GM23338 (cell line): ENCODE measurements at regions not wholly inside any gene's neighbourhood (a gene's known extent, or its start where the extent isn't known, plus 50 kb on each side); places are given as distances from the start of the nearest gene placed in this dataset.

ENCODE experiments used
- ATAC-seq: fragments of 200-7000 bp; cut with Tn5 transposase; 3 replicates; pipeline ENCODE4 v1.9.1; 2020
- DNase-seq: peaks from one replicate; pipeline ENCODE4 v3.0.0-alpha.2; 2015; ENCODE audit warnings: low spot score
- H2AFZ ChIP-seq: fragments of 200-600 bp; sonication (generic); 2 replicates; pipeline ENCODE4 v1.8.0; 2016; ENCODE audit warnings: antibody characterized with exemption, mild to moderate bottlenecking, moderate library complexity
- H3F3A ChIP-seq: fragments of 200-600 bp; sonication (generic); replicated peaks from 2 replicates; pipeline ENCODE4 v1.8.0; 2017; ENCODE audit warnings: antibody characterized with exemption, mixed run types, low read depth
- H3K27ac ChIP-seq: fragments of 200-600 bp; sonication (generic); 2 replicates; pipeline ENCODE4 v1.6.1; 2016; ENCODE audit warnings: low read depth
- H3K27me3 ChIP-seq: fragments of 200-600 bp; sonication (generic); 2 replicates; pipeline ENCODE4 v1.8.0; 2016; ENCODE audit warnings: mild to moderate bottlenecking, mixed run types, moderate library complexity; ENCODE audit not compliant: insufficient read depth
- H3K36me3 ChIP-seq: fragments of 200-600 bp; sonication (generic); 2 replicates; pipeline ENCODE4 v1.8.0; 2016; ENCODE audit warnings: mild to moderate bottlenecking; ENCODE audit not compliant: insufficient read depth
- H3K4me1 ChIP-seq: fragments of 200-600 bp; sonication (generic); 2 replicates; pipeline ENCODE4 v1.8.0; 2016; ENCODE audit warnings: mild to moderate bottlenecking, moderate library complexity; ENCODE audit not compliant: insufficient read depth
- H3K4me2 ChIP-seq: fragments of 200-600 bp; sonication (generic); 2 replicates; pipeline ENCODE4 v1.7.1; 2017; ENCODE audit warnings: mixed run types
- H3K4me3 ChIP-seq: fragments of 200-600 bp; sonication (generic); 2 replicates; pipeline ENCODE4 v1.6.1; 2016; ENCODE audit warnings: mixed run types
- H3K79me2 ChIP-seq: fragments of 200-600 bp; sonication (generic); replicated peaks from 2 replicates; pipeline ENCODE4 v1.8.0; 2017; ENCODE audit warnings: mild to moderate bottlenecking; ENCODE audit not compliant: insufficient read depth
- H3K9me2 ChIP-seq: fragments of 200-600 bp; sonication (generic); 2 replicates; pipeline ENCODE4 v1.8.0; 2017; ENCODE audit not compliant: insufficient read depth
- H4K20me1 ChIP-seq: fragments of 200-600 bp; sonication (generic); replicated peaks from 2 replicates; pipeline ENCODE4 v1.8.0; 2017; ENCODE audit warnings: mild to moderate bottlenecking; ENCODE audit not compliant: insufficient read depth
- H3K27ac Mint-ChIP-seq: 2 replicates; pipeline ENCODE4 v1.8.0; 2020; ENCODE audit warnings: inconsistent platforms, mild to moderate bottlenecking, moderate library complexity, mixed read lengths
- H3K27me3 Mint-ChIP-seq: 3 replicates; pipeline ENCODE4 v1.8.0; 2022; ENCODE audit warnings: low read depth, mild to moderate bottlenecking, moderate library complexity, mixed read lengths, inconsistent platforms; ENCODE audit not compliant: insufficient read depth, poor library complexity
- H3K36me3 Mint-ChIP-seq: 3 replicates; pipeline ENCODE4 v1.8.0; 2021; ENCODE audit warnings: low read depth, mild to moderate bottlenecking, inconsistent platforms, moderate library complexity, mixed read lengths
- H3K4me1 Mint-ChIP-seq: 3 replicates; pipeline ENCODE4 v1.8.0; 2020; ENCODE audit warnings: mild to moderate bottlenecking, inconsistent platforms, mixed read lengths
- H3K4me3 Mint-ChIP-seq: 3 replicates; pipeline ENCODE4 v1.8.0; 2021; ENCODE audit warnings: moderate library complexity, mild to moderate bottlenecking, inconsistent platforms, mixed read lengths
- H3K9me3 Mint-ChIP-seq: 3 replicates; pipeline ENCODE4 v1.8.0; 2020; ENCODE audit warnings: moderate library complexity, mild to moderate bottlenecking, inconsistent platforms, mixed read lengths
- CREB1 ChIP-seq: fragments of 250-450 bp; sonication (Bioruptor Pico); IDR thresholded peaks from 2 replicates; pipeline ENCODE4 v1.5.0; 2020; ENCODE audit warnings: low read depth, mild to moderate bottlenecking, moderate library complexity
- ETS1 ChIP-seq: IDR thresholded peaks from 2 replicates; pipeline ENCODE4 v1.6.1; 2016; ENCODE audit warnings: antibody characterized with exemption
- EZH2 ChIP-seq: fragments of 200-600 bp; sonication (generic); IDR thresholded peaks from one replicate; pipeline ENCODE4 v1.8.0; 2017; ENCODE audit warnings: antibody characterized with exemption, mild to moderate bottlenecking, low read depth; ENCODE audit not compliant: unreplicated experiment
- EZH2phosphoT487 ChIP-seq: fragments of 200-600 bp; sonication (generic); IDR thresholded peaks from one replicate; pipeline ENCODE4 v1.8.1; 2018; ENCODE audit warnings: antibody characterized with exemption; ENCODE audit not compliant: unreplicated experiment
- JUNB ChIP-seq: IDR thresholded peaks from one replicate; pipeline ENCODE4 v1.6.1; 2016; ENCODE audit warnings: antibody characterized with exemption; ENCODE audit not compliant: unreplicated experiment
- NANOG ChIP-seq: IDR thresholded peaks from 2 replicates; pipeline ENCODE4 v1.6.1; 2016; ENCODE audit warnings: antibody characterized with exemption, borderline replicate concordance
- POLR2AphosphoS5 ChIP-seq: IDR thresholded peaks from 2 replicates; pipeline ENCODE4 v1.6.1; 2016; ENCODE audit warnings: antibody characterized with exemption, low read depth
- REST ChIP-seq: IDR thresholded peaks from one replicate; pipeline ENCODE4 v1.6.1; 2018; ENCODE audit warnings: antibody characterized with exemption; ENCODE audit not compliant: unreplicated experiment
- STAT1 ChIP-seq: IDR thresholded peaks from one replicate; pipeline ENCODE4 v1.6.1; 2016; ENCODE audit warnings: antibody characterized with exemption; ENCODE audit not compliant: unreplicated experiment
- ZNF114 ChIP-seq: fragments of 250-450 bp; sonication (Bioruptor Pico); IDR thresholded peaks from 2 replicates; pipeline ENCODE4 v1.5.0; 2020; ENCODE audit warnings: mild to moderate bottlenecking, moderate library complexity
- ZNF331 ChIP-seq: fragments of 250-450 bp; sonication (Bioruptor Pico); IDR thresholded peaks from 2 replicates; pipeline ENCODE4 v1.5.0; 2020; ENCODE audit warnings: low read depth, mild to moderate bottlenecking, moderate library complexity
- TF ChIP-seq, protein P1 (sequence below), 2 experiments: fragments of 200-600 bp in 1 of 2; sonication (generic) in 1 of 2; conservative IDR thresholded peaks; 2 replicates each; pipeline versions ENCODE4 v1.5.1 to v1.6.1; 2016 to 2017; ENCODE audit warnings: antibody characterized with exemption in 2 of 2, low read depth in 2 of 2, mild to moderate bottlenecking in 2 of 2, moderate library complexity in 1 of 2
- TF ChIP-seq, protein P2 (sequence below): fragments of 250-450 bp; sonication (Bioruptor Pico); IDR thresholded peaks from 2 replicates; pipeline ENCODE4 v1.5.0; 2020; ENCODE audit warnings: mild to moderate bottlenecking, moderate library complexity

GRCh38 chr6:53412021-53412715 lies 63.4 kb upstream of the ELOVL5 start:
- no peaks in the 10 kb centered on the region for H3K9me3 Mint-ChIP-seq
- Histone ChIP-seq H3K79me2 (no peaks in the 10 kb centered on the region), H4K20me1 (no peaks in the 10 kb centered on the region), H3F3A (no peaks in the 10 kb centered on the region), H3K27me3 (no peaks in the 10 kb centered on the region), H3K27ac (no peak overlapping the region), H3K4me3 (no peak overlapping the region), H2AFZ (no peak overlapping the region), H3K9me2 (peaks cover 4% of the 10 kb centered on the region; the same call in 1 of the 2 replicates), H3K4me1 (no peaks in the 10 kb centered on the region), H3K36me3 (no peaks in the 10 kb centered on the region), H3K4me2 (no peak overlapping the region)
- DNase-seq (no peak), ATAC-seq (no peak)
- H3K27ac Mint-ChIP-seq: no peak overlapping the region
- no peak overlapping the region for H3K4me3 Mint-ChIP-seq
- TF ChIP-seq STAT1 (no peak), ZNF331 (CRISPR knock-in tag) (no peak), REST (no peak), ETS1 (no peak), EZH2 (no peak), CREB1 (CRISPR knock-in tag) (no peak), ZNF114 (CRISPR knock-in tag) (no peak), EZH2phosphoT487 (no peak), POLR2AphosphoS5 (no peak), NANOG (no peak), JUNB (no peak)
- TF ChIP-seq, protein P1, sequence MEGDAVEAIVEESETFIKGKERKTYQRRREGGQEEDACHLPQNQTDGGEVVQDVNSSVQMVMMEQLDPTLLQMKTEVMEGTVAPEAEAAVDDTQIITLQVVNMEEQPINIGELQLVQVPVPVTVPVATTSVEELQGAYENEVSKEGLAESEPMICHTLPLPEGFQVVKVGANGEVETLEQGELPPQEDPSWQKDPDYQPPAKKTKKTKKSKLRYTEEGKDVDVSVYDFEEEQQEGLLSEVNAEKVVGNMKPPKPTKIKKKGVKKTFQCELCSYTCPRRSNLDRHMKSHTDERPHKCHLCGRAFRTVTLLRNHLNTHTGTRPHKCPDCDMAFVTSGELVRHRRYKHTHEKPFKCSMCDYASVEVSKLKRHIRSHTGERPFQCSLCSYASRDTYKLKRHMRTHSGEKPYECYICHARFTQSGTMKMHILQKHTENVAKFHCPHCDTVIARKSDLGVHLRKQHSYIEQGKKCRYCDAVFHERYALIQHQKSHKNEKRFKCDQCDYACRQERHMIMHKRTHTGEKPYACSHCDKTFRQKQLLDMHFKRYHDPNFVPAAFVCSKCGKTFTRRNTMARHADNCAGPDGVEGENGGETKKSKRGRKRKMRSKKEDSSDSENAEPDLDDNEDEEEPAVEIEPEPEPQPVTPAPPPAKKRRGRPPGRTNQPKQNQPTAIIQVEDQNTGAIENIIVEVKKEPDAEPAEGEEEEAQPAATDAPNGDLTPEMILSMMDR (conservative IDR thresholded peaks at IDR 0.05; ENCODE audit: low read depth in 2 of 2): no peak
- TF ChIP-seq, protein P2, sequence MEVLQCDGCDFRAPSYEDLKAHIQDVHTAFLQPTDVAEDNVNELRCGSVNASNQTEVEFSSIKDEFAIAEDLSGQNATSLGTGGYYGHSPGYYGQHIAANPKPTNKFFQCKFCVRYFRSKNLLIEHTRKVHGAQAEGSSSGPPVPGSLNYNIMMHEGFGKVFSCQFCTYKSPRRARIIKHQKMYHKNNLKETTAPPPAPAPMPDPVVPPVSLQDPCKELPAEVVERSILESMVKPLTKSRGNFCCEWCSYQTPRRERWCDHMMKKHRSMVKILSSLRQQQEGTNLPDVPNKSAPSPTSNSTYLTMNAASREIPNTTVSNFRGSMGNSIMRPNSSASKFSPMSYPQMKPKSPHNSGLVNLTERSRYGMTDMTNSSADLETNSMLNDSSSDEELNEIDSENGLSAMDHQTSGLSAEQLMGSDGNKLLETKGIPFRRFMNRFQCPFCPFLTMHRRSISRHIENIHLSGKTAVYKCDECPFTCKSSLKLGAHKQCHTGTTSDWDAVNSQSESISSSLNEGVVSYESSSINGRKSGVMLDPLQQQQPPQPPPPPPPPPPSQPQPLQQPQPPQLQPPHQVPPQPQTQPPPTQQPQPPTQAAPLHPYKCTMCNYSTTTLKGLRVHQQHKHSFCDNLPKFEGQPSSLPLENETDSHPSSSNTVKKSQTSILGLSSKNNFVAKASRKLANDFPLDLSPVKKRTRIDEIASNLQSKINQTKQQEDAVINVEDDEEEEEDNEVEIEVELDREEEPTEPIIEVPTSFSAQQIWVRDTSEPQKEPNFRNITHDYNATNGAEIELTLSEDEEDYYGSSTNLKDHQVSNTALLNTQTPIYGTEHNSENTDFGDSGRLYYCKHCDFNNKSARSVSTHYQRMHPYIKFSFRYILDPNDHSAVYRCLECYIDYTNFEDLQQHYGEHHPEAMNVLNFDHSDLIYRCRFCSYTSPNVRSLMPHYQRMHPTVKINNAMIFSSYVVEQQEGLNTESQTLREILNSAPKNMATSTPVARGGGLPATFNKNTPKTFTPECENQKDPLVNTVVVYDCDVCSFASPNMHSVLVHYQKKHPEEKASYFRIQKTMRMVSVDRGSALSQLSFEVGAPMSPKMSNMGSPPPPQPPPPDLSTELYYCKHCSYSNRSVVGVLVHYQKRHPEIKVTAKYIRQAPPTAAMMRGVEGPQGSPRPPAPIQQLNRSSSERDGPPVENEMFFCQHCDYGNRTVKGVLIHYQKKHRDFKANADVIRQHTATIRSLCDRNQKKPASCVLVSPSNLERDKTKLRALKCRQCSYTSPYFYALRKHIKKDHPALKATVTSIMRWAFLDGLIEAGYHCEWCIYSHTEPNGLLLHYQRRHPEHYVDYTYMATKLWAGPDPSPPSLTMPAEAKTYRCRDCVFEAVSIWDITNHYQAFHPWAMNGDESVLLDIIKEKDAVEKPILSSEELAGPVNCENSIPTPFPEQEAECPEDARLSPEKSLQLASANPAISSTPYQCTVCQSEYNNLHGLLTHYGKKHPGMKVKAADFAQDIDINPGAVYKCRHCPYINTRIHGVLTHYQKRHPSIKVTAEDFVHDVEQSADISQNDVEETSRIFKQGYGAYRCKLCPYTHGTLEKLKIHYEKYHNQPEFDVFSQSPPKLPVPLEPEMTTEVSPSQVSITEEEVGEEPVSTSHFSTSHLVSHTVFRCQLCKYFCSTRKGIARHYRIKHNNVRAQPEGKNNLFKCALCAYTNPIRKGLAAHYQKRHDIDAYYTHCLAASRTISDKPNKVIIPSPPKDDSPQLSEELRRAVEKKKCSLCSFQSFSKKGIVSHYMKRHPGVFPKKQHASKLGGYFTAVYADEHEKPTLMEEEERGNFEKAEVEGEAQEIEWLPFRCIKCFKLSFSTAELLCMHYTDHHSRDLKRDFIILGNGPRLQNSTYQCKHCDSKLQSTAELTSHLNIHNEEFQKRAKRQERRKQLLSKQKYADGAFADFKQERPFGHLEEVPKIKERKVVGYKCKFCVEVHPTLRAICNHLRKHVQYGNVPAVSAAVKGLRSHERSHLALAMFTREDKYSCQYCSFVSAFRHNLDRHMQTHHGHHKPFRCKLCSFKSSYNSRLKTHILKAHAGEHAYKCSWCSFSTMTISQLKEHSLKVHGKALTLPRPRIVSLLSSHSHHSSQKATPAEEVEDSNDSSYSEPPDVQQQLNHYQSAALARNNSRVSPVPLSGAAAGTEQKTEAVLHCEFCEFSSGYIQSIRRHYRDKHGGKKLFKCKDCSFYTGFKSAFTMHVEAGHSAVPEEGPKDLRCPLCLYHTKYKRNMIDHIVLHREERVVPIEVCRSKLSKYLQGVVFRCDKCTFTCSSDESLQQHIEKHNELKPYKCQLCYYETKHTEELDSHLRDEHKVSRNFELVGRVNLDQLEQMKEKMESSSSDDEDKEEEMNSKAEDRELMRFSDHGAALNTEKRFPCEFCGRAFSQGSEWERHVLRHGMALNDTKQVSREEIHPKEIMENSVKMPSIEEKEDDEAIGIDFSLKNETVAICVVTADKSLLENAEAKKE (CRISPR knock-in tag): no peak
- H3K4me1 Mint-ChIP-seq: peaks cover 6% of the 10 kb centered on the region; the same call in 2 of the 3 replicates
- no peaks in the 10 kb centered on the region for H3K27me3 Mint-ChIP-seq
- H3K36me3 Mint-ChIP-seq: no peaks in the 10 kb centered on the region
